ENCODE measurements at regions not wholly inside any gene's neighbourhood (a gene's known extent, or its start where the extent isn't known, plus 50 kb on each side); places are given as distances from the start of the nearest gene placed in this dataset.

- intact Hi-C loops (cut with DNase I; ENCODE audit: low total_unique reads): no loop called here
These were observed 357.8 kb downstream of the TMEM38B start for GRCh38 chr9:106052166-106052565.

GRCh38 chr9:106052735-106053134 lies 358.4 kb downstream of the TMEM38B start:
- Histone ChIP-seq H3K27me3 (no peaks in the 10 kb centered on the region), H3K27ac (no peak overlapping the region), H3K4me1 (no peaks in the 10 kb centered on the region), H3K4me3 (no peak overlapping the region), H3K9me3 (no peaks in the 10 kb centered on the region), H3K36me3 (no peaks in the 10 kb centered on the region)
- intact Hi-C loops (cut with DNase I; ENCODE audit: low total_unique reads): no loop called here
- DNase-seq: no peak
- TF ChIP-seq POLR2A (IDR thresholded peaks at IDR 0.05) (no peak), CTCF (IDR thresholded peaks at IDR 0.05) (no peak)

More at GRCh38 chr9:106052166-106052565, 357.8 kb downstream of the TMEM38B start:
- Histone ChIP-seq H3K4me3 (no peak overlapping the region), H3K27me3 (no peaks in the 10 kb centered on the region), H3K9me3 (no peaks in the 10 kb centered on the region), H3K27ac (no peak overlapping the region), H3K4me1 (no peaks in the 10 kb centered on the region), H3K36me3 (no peaks in the 10 kb centered on the region)
- DNase-seq: no peak
- no peak for TF ChIP-seq POLR2A (IDR thresholded peaks at IDR 0.05)
- TF ChIP-seq CTCF (IDR thresholded peaks at IDR 0.05): no peak

GRCh38 chr9:106056328-106056727 lies 362.0 kb downstream of the TMEM38B start:
- Histone ChIP-seq H3K9me3 (no peaks in the 10 kb centered on the region), H3K4me1 (no peaks in the 10 kb centered on the region), H3K27ac (no peak overlapping the region), H3K36me3 (no peaks in the 10 kb centered on the region), H3K4me3 (no peak overlapping the region), H3K27me3 (no peaks in the 10 kb centered on the region)
- DNase-seq: no peak
- TF ChIP-seq CTCF (IDR thresholded peaks at IDR 0.05) (no peak), POLR2A (IDR thresholded peaks at IDR 0.05) (no peak)
- intact Hi-C loops (cut with DNase I; ENCODE audit: low total_unique reads): no loop called here

- DNase-seq: no peak
- TF ChIP-seq CTCF (IDR thresholded peaks at IDR 0.05) (no peak), POLR2A (IDR thresholded peaks at IDR 0.05) (no peak)
- intact Hi-C loops (cut with DNase I; ENCODE audit: low total_unique reads): no loop called here
- Histone ChIP-seq H3K9me3 (no peaks in the 10 kb centered on the region), H3K27ac (no peak overlapping the region), H3K36me3 (no peaks in the 10 kb centered on the region), H3K27me3 (no peaks in the 10 kb centered on the region), H3K4me3 (no peak overlapping the region), H3K4me1 (no peaks in the 10 kb centered on the region)
These were observed 364.1 kb downstream of the TMEM38B start for GRCh38 chr9:106058460-106058859.

GRCh38 chr9:106059886-106060285 lies 365.5 kb downstream of the TMEM38B start:
- TF ChIP-seq POLR2A (IDR thresholded peaks at IDR 0.05) (no peak), CTCF (IDR thresholded peaks at IDR 0.05) (no peak)
- H3K9me3 ChIP-seq: no peaks in the 10 kb centered on the region
- intact Hi-C loops (cut with DNase I; ENCODE audit: low total_unique reads): no loop called here
- no peak for DNase-seq
- no peak overlapping the region for H3K4me3 ChIP-seq
- H3K4me1 ChIP-seq: no peaks in the 10 kb centered on the region
- no peak overlapping the region for H3K27ac ChIP-seq
- H3K36me3 ChIP-seq: no peaks in the 10 kb centered on the region
- H3K27me3 ChIP-seq: no peaks in the 10 kb centered on the region

Data from uterus (tissue), 3 donors.